ENCODE measurements at regions not wholly inside any gene's neighbourhood (a gene's known extent, or its start where the extent isn't known, plus 50 kb on each side); places are given as distances from the start of the nearest gene placed in this dataset.
A peak's percentile ranks its signal among the peaks of the same experiment; 100 is the strongest.
"Not testable (repeated sequence)": the region's sequence is repeated elsewhere in the genome, so short reads cannot be mapped to it uniquely, and the experiment has no call there.

DNA sequence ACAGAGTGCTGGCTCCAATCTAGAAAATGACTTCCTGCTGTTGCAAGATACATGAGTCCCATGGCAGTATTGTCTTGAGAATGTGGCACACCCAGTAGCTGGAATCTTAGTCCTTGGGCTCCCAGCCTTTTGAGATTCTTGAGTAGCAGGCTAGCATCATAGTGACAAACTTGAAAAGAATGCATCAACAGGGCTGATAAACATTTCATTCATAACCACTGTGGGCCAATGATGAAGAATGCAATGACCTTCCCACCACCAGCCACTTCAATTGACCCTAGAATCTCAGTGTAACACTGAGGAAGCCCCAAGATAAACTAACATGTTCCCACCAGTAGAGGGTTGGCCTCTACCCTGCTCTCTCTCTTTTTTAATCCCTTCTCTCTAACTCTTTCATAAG is 329.3 kb downstream of the GBA3 start:
- peak; percentile 95 for DNase-seq (ENCODE audit: low spot score)

DNA sequence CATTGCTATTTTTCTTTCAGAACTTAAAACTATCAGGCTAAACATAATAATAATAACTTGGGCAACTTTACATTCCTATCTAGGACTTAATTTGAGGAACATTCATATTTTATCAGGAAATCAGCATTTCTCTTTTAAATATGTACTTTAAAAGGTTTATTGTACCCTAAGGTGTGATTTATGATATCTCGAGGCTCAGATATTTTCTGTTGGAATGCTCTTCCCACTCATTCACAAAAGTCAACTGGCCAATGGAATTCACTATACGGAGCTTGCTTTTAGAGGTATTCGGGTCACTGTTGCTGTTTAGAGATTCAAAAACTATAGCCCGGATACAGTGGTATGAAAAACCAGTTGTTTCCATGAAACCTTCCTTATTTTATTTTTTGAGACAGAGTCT is 328.3 kb downstream of the GBA3 start:
- no peak for DNase-seq (ENCODE audit: low spot score)

DNA sequence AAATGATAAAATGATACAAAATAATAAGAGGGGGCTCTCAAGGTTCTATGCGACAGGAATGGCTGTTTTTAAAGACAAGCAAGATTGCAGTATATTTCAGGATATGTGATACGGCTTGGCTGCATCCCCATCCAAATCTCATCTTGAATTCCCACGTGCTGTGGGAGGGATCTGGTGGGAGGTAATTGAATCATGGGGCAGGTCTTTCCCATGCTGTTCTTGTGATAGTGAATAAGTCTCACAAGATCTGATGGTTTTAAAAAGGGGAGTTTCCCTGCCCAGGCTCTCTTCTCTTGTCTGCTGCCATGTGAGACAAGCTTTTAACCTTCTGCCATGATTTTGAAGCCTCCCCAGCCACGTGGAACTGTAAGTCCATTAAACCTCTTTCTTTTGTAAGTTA is 327.7 kb downstream of the GBA3 start:
- DNase-seq (ENCODE audit: low spot score) = not testable (repeated sequence)

DNA sequence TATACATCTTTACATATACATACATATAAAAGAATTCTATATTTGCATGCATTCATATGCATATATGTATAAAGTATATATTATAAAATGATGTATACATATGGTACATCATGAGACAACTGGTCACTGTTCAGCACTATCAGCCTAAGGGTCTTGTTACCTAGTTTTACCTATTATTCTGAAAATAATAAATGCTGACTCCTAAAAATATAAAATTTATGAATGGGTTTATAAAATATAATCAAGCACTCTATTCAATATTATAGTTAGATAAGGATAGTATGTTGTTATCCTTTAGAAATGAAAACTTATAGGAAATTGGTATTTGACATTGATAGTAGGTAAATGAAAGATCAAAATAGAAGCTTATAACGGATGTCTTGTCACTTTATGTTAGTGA is 324.2 kb downstream of the GBA3 start:
- no peak for DNase-seq (ENCODE audit: low spot score)

DNA sequence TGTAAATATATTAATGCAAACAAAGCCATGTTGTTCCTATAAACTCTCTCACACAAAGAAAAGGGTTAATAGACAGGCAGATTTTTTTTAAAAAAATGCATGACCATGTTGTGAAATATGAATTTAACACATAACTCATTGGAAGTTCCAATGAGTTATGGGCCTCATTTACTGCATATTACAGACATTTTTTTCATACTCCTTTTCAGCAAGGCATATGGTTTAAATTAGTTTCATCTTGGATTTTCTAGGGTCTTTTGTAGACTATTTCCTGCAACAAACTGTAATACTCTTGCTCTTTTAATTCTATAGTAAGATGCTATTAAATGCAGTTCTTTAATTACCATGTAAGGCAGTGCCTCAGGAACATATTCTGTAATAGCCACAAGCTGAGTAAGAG is 323.1 kb downstream of the GBA3 start:
- DNase-seq (ENCODE audit: low spot score) = no peak

DNA sequence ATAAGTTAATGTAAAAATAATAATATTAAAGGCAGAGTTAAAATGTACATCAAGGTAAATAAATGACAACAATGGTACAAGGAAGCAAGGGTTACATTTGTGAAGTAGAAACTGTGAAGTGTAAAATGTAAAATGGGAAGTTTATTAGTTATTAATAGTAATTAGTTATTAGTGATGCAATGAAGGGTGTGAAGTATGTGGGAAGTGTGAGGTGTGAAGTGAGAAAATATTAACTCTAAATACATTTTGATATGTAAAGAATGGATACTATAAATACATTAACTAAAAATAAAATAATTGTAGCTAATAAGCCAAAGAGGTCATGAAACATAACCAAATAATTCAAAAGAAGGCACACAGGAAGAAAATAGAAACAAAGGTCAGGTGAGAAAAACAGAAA is 316.4 kb downstream of the GBA3 start:
- no peak for DNase-seq (ENCODE audit: low spot score)

DNA sequence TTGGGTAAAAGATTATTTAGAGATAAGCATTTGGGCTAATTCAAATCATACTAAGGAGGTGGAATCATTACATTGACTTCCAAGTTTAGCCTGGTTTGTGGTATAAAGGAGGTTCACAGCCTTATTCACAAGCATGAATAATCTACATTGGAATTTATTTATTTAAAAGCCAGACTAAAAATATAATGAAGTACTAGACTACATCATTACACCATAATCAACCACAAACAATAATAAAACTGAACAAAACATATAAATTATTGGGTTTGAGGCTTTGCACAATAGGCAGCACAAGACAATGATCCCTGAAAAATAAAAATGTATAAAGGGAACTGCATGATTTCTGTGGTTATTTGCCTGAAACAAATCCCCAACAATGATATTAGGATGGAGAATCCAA is 314.0 kb downstream of the GBA3 start:
- peak; percentile 69 for DNase-seq (ENCODE audit: low spot score)

DNA sequence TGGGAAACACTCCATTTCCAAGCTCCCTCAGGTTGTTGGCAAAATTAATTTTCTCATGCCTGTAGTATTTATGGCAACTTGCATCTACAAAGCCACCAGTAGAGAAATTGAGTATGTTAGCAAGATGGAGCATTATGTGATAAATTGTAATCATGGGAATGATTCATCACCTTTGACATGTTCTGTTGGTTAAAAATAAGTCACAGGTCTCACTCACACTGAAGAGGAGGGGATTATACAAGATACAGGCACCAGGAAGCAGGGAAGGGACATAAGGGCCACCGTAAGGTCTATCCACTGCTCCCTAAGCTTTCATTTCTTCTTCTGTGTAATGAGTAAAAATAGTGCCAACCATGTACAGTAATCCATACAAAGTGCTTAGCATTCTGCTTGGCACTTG is 313.0 kb downstream of the GBA3 start:
- DNase-seq (ENCODE audit: low spot score) = no peak

DNA sequence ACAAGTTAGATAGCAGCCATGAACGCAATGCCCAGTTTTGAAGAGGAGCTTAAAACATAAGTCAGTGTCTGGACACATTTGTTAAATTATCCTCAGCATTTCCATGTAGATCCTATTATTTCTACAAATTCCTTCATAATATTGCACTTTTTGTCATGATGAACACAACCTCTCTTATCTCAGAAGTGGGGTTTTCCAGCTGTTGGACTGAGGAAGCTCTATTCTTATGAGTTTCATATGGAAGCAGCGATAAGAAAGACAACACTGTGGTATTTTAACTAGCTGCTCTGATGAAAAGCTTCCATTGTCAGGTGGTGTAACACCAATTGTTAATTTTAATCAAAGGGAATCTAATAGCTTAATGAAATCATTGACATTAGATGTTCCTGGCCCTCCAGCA is 308.7 kb downstream of the GBA3 start:
- DNase-seq (ENCODE audit: low spot score) = no peak

DNA sequence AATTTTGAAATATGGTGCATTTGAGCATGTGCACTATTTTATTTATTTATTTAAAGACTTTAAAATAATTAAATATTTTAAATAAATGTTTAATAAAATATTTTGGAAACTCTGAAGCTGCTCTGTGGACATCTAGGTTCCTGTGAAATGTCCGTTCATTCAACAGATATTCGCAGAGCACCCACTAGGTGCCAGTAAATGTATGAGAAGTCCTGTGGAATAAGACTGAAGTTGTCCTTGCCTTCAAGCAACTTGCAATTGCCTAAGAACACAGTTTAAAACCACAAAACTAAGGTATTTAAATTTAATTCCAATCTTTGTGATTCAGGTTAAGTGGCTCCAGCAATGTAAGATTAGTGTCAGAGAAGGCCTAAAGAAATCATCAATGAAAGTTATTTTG is 306.7 kb downstream of the GBA3 start:
- DNase-seq (ENCODE audit: low spot score) = no peak

DNA sequence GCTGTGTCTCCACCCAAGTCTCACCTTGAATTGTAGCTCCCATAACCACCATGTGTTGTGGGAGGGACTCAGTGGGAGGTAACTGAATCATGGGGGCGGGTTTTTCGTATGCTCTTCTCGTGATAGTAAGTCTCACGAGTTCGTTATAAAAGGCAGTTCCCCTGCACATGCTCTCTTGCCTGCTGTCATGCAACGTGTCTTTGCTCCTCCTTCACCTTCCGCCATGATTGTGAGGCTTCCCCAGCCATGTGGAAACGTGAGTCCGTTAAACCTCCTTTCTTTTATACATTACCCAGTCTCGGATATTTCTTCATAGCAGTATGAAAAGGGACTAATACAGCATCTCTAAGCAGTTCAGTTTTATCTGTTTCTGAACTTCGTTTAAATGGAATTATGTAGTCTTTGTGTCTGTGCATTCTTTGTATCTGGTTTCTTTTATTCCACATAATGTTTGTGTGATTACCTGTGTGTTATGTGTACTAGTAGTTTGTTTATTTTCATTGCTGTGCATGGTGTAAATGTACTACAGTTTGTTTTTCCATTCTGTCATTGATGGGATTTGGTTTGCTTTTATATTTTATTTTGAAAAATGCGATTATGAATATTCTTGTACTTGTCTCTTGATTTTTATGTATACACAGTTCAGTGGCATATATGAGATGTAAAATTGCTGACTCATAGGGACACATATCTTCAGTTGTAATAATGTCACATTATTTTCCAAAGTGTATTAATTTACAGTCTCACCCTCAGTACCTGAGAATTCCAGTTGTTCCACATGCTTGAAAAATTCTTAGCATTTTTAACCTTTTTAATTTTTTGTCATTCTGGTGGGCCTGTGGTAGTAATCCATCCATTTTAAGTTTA is 304.9 kb downstream of the GBA3 start:
- no peak for DNase-seq (ENCODE audit: low spot score)

DNA sequence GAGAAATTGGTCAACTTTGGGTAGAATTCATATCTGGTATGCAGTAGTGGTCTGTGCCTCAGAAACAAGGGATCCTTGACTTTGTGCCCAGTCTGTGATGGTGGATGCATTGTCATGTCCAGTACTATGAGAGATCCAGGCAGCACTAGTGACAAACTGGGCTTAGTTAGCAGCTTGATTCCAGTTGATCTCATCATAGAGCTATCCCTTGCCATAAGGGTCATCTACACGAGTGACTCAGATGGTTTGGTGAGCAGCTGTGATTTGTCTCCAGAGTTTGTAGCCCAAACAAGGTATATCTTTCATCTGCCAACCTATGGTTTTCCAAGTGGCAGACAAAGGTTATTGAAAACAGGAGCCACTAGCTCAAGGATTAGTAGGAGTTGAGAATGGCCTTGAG is 298.8 kb downstream of the GBA3 start:
- peak; percentile 37 for DNase-seq (ENCODE audit: low spot score)

DNA sequence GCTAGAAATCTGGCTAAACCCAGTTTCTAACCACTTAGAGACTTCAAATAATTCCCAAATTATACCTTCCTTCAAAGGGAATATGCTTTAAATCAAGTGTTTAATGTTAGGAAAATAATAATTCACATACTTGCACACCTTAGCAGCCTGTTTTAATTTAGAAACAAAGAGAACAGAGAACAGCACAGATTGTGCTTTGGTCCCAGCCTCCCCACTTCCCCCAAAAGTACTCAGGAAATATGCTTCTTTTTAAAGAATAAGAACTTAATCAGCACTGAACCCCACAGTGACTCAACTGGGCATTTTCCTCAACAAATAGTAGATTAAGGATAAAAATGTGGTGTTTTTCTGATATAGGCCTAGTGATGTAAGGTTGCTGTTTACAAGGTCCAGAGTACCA is 295.8 kb downstream of the GBA3 start:
- DNase-seq (ENCODE audit: low spot score) = no peak

DNA sequence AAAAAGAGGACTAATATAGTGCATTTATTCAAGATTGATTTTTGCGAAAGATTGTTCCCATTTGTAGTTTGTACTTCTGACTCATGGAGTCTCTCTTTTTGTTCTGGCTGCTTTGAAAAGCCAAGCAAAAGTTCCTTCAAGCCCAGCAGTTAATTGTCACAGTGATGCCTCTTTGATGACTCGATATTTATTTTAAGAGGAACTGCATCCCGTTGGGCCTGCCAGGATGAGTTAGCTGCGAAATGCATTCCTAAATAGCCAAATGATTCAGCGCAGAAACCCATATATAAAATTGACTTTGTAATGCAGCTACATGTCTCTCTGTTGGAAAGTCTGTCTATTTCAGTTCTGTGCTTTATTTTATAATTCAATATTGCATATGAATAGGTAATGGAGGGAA is 295.1 kb downstream of the GBA3 start:
- DNase-seq (ENCODE audit: low spot score) = peak; percentile 76

DNA sequence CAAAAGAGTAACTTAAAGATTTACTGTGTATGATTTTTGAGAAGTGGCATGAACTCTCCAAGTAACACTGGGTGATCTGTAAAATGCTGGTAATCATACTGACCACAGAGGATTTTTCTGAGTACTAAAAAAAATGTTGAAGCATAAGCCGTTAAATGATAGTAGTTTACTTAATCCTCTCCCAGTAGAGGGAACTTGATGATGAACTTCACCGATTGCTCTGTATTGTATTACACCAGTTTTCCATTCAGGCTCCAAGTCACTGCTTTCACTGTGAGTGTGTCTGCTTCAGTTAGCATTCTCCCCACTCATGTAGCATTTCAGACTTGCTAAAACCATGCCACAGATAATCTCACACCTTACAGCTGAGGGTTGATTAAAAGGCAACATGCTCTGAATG is 294.1 kb downstream of the GBA3 start:
- DNase-seq (ENCODE audit: low spot score) = no peak

DNA sequence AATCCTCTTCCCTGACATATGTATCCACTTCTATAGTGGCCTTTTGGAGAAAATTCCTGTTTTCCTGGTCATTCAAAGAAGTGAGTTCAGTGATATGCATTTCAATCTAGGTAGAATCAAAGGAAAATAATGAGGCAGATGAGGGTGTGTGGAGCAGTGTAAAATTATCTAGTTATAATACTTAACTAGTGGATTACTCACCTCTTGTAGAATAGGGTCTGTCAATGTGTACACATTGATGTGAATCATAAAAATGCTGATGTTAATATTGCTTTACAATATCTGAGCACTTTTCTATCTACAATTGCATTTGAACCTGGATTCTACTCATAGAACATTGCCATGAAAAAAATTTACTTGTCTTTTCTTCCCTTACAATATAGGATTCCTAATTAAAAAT is 293.5 kb downstream of the GBA3 start:
- no peak for DNase-seq (ENCODE audit: low spot score)

DNA sequence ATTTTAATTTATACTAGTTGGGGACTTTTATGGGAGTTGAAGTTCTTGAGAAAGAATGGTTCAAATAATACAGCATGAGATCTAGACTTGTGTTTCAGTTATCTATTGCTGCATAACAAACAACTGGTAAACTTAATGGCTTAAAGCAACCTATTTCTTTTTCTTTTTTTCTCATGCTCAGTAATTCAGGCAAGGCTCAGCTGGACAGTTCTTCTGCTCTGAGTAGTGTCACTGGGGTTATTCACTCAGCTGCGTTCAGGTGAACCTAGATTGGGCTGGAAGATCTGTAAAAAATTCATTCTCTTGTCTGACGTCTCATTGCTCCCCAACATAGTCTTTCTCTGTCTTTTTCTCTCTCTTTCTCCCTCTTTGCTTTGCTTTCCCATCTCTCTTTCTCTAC is 291.7 kb downstream of the GBA3 start:
- DNase-seq (ENCODE audit: low spot score) = no peak

DNA sequence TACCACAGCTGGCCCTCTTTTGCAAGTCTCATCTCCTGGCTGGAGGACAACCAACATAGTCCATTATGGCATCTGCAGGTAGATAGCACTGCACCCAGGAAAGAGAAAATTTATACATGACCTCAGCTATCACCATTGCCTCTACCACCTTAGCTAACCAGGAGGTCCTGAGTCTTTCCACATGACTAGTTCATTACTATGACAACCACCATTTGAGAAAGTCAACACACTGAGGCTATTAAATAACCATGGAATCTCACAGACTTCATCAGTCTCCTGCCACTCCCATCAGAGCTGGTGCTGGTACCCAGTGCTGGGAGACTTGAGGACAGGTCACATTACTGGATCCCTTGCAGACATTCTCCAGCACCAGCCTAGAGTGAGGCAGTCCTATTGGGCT is 285.9 kb downstream of the GBA3 start:
- no peak for DNase-seq (ENCODE audit: low spot score)

DNA sequence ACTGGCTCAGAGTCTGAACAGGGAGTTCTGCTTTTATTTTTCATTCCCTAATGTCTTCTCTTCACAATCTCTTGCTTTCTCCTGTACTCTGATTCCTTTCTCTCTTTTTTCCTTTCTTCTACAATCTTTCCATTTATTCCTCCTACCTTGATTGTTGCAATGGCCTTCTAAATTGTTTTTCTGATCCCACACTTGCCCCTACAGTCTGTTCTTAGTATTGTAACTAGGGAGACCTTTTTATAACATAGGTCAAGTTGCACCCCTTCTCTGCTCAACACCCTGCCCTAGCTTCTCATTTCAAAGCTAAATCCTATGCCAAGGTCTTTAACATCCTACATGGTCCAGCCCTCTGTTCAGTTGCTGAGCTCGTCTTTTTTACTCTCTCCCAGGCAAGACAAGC is 277.9 kb downstream of the GBA3 start:
- no peak for DNase-seq (ENCODE audit: low spot score)

DNA sequence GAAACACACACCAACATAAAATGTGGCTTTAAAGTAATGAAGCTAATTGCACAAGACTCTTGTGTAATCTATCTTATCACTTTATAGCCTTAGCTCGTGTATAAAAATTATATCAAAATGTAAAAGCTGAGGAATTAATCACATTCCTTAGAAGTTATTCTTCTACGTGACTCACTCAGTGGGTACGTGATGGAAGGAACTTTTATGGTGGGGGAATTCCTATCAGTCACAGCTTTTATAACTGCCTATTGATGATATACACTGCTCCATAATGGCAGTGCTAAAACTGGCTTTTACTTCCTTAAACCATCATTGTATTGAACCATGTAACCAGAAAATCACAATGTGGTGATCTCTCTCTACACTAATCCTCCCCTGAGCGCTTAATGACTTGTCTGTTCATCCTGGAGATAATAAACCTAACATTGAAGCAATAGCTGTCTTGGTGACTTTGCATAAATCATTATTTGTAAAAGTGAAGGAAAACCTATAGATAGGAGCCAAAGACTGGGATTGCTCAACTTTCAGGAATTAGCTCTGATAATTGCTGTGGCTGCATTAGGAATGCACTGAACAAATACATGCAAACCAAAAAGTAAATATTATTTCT is 276.7 kb downstream of the GBA3 start:
- peak; percentile 20 for DNase-seq (ENCODE audit: low spot score)

DNA sequence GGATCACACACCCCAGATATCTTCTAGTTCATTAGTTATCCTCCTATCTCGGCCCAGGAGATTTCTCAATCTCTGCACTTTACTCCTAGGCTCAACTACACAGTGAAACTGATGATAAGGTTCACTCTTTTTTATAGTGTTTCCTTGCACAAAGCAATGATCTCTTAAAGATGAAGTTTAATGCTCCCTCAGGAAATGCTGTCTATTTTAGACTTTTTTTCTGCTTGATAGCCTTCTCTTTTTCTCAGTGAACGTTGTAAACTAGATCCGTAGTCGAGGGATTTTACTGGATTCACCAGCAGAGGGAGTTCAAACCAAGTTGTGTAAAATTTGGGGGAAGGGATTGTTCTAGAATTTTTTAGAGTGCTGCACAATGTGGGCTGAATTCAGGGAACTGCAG is 269.6 kb downstream of the GBA3 start:
- peak; percentile 59 for DNase-seq (ENCODE audit: low spot score)

DNA sequence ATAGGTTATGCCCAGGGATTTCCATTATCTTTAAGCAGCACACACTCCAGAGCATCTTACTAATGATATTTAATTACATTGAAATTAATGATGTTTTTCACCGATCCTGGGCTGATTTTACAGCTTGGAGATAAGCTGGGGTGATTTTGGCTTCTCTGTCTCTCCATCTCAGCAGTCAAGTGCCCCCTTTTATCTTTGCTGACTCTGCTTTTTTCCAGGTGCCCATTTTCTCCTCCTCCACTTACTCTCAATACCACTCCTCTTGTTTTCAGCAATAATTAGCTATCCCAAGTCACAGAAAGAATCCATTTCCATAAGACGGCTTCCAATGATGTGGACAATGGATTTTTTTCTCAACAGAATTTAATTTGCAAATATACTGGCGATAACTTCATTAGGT is 266.7 kb downstream of the GBA3 start:
- no peak for DNase-seq (ENCODE audit: low spot score)

DNA sequence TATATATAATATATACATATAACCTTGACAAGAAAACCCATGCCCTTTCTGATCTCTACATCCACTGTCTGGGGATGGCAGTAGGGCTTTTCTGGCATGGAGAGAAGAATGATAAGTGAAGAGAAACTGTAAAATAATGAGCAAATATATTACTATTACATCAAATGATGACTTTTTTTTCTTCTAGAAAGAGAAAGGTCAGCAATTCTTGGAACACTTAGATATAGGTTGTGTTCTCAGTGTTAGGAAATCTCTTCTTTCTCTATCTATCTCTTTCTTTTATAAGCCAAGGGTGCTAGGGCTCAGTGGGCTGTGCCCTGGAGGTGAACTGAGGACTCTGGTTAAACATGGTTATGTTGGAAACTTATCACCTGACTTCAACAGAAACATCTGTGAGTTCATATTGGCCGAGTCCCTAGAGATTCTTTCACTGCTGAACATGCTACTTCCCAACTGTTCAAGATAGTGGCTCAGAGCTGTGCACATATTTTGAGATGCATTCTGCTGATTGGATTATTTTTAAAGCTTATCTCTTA is 265.1 kb downstream of the GBA3 start:
- no peak for DNase-seq (ENCODE audit: low spot score)
